H1 (cell line): ENCODE measurements at regions not wholly inside any gene's neighbourhood (a gene's known extent, or its start where the extent isn't known, plus 50 kb on each side); places are given as distances from the start of the nearest gene placed in this dataset.

Source experiments
- CTCF ChIA-PET: fragments of 300-600 bp; sonication (Branson Sonifier 250); formaldehyde crosslinking; loops from one replicate; lab custom pipeline; 2021; ENCODE audit not compliant: partially characterized antibody; lab: Charles Lee
- POLR2A ChIA-PET: fragments of 300-600 bp; sonication (Branson Sonifier 250); formaldehyde crosslinking; loops from one replicate; lab custom pipeline; 2021; ENCODE audit warnings: inconsistent platforms; ENCODE audit not compliant: partially characterized antibody; lab: Charles Lee
- DNase-seq, 2 experiments: peaks; one replicate each; pipeline versions ENCODE4 v3.0.0 to v3.0.0-alpha.2; 2010 to 2022; ENCODE audit warnings: low spot score in 2 of 2, low read depth in 1 of 2, mixed read lengths in 1 of 2
- FAIRE-seq: peaks from 2 replicates; lab custom pipeline; 2011; peaks lifted over from hg19 to GRCh38; lab: Jason Lieb, UNC
- H2AFZ ChIP-seq: 2 replicates; pipeline ENCODE4 v1.8.1; 2012; ENCODE audit warnings: low read length, inconsistent platforms
- H2AK5ac ChIP-seq: 2 replicates; pipeline ENCODE4 v1.6.1; 2013; ENCODE audit warnings: low read depth, low read length
- H2BK120ac ChIP-seq: replicated peaks from 2 replicates; pipeline ENCODE3; 2013; ENCODE audit warnings: low read depth, low read length, inconsistent platforms
- H2BK12ac ChIP-seq: 2 replicates; pipeline ENCODE4 v1.6.1; 2013; ENCODE audit warnings: low read depth, low read length
- H2BK15ac ChIP-seq: 2 replicates; pipeline ENCODE4 v1.6.1; 2013; ENCODE audit warnings: low read length
- H2BK20ac ChIP-seq: 2 replicates; pipeline ENCODE4 v1.6.1; 2013; ENCODE audit warnings: low read length
- H2BK5ac ChIP-seq: 2 replicates; pipeline ENCODE4 v1.6.1; 2013; ENCODE audit warnings: low read depth, low read length
- H3K14ac ChIP-seq: 2 replicates; pipeline ENCODE4 v1.6.1; 2013; ENCODE audit warnings: inconsistent platforms; ENCODE audit not compliant: insufficient read length
- H3K18ac ChIP-seq: 2 replicates; pipeline ENCODE4 v1.6.1; 2013; ENCODE audit warnings: low read length; ENCODE audit errors: extremely low read depth
- H3K23ac ChIP-seq: 2 replicates; pipeline ENCODE4 v1.6.1; 2013; ENCODE audit warnings: inconsistent platforms; ENCODE audit not compliant: insufficient read length
- H3K23me2 ChIP-seq: 2 replicates; pipeline ENCODE4 v1.6.1; 2013; ENCODE audit warnings: low read depth, low read length
- H3K27ac ChIP-seq: 2 replicates; pipeline ENCODE4 v1.6.1; 2011; ENCODE audit warnings: low read depth, low read length, inconsistent platforms
- H3K27me3 ChIP-seq, 4 experiments: replicated peaks in 1 of 4; 1 replicate in 1 of 4; 2 replicates in 3 of 4; pipeline versions ENCODE4 v1.6.1 to v1.8.1; 2011 to 2013; ENCODE audit warnings: low read length in 3 of 4, mild to moderate bottlenecking in 3 of 4, inconsistent platforms in 2 of 4, mixed read lengths in 2 of 4, moderate library complexity in 1 of 4; ENCODE audit not compliant: control insufficient read depth in 3 of 4, insufficient read depth in 3 of 4; ENCODE audit errors: extremely low read depth in 1 of 4
- H3K36me3 ChIP-seq, 4 experiments: 2 replicates each; pipeline versions ENCODE4 v1.6.1 to v1.8.1; 2011 to 2013; ENCODE audit warnings: mild to moderate bottlenecking in 4 of 4, low read length in 3 of 4, moderate library complexity in 2 of 4, control low read depth in 1 of 4, inconsistent platforms in 1 of 4; ENCODE audit not compliant: insufficient read depth in 4 of 4, control insufficient read depth in 2 of 4
- H3K4ac ChIP-seq: replicated peaks from 2 replicates; pipeline ENCODE3; 2013; ENCODE audit warnings: low read length, low read depth, mixed read lengths, inconsistent platforms; ENCODE audit not compliant: insufficient read length
- H3K4me1 ChIP-seq, 4 experiments: replicated peaks in 1 of 4; 1 replicate in 1 of 4; 2 replicates in 3 of 4; pipeline versions ENCODE4 v1.6.1 to v1.8.1; 2011 to 2013; ENCODE audit warnings: low read length in 3 of 4, inconsistent platforms in 2 of 4, mixed read lengths in 1 of 4; ENCODE audit not compliant: insufficient read depth in 4 of 4, control insufficient read depth in 3 of 4
- H3K4me2 ChIP-seq, 2 experiments: 2 replicates each; pipeline versions ENCODE4 v1.6.1 to v1.8.1; 2011 to 2013; ENCODE audit warnings: low read depth in 2 of 2, low read length in 2 of 2, control low read depth in 1 of 2, inconsistent platforms in 1 of 2, mild to moderate bottlenecking in 1 of 2; ENCODE audit not compliant: insufficient read depth in 1 of 2
- H3K4me3 ChIP-seq, 4 experiments: fragments of 200-600, 300-600 bp in 1 of 4; sonication (generic), shearing (Covaris generic), sonication (Bioruptor Twin) in 1 of 4; 2 replicates each; pipeline versions ENCODE4 v1.5.1 to v1.8.1; 2011 to 2016; ENCODE audit warnings: low read length in 4 of 4, low read depth in 3 of 4, control low read depth in 2 of 4, inconsistent platforms in 2 of 4, mild to moderate bottlenecking in 2 of 4, mixed read lengths in 1 of 4, moderate library complexity in 1 of 4; ENCODE audit not compliant: insufficient read depth in 2 of 4; ENCODE audit errors: extremely low read depth in 1 of 4
- H3K56ac ChIP-seq: replicated peaks from 2 replicates; pipeline ENCODE3; 2013; ENCODE audit warnings: low read depth, mild to moderate bottlenecking, mixed read lengths, low read length, inconsistent platforms; ENCODE audit not compliant: insufficient read length
- H3K79me1 ChIP-seq: 2 replicates; pipeline ENCODE4 v1.6.1; 2013; ENCODE audit warnings: low read depth, low read length, control low read depth
- H3K79me2 ChIP-seq, 2 experiments: 2 replicates each; pipeline versions ENCODE4 v1.6.1 to v1.8.1; 2012 to 2013; ENCODE audit warnings: low read length in 2 of 2, mild to moderate bottlenecking in 2 of 2, inconsistent platforms in 1 of 2; ENCODE audit not compliant: insufficient read depth in 2 of 2, control insufficient read depth in 1 of 2
- H3K9ac ChIP-seq, 4 experiments: replicated peaks in 1 of 4; 1 replicate in 1 of 4; 2 replicates in 3 of 4; pipeline versions ENCODE4 v1.6.1 to v1.8.1; 2011 to 2013; ENCODE audit warnings: low read depth in 3 of 4, low read length in 3 of 4, control low read depth in 2 of 4, mild to moderate bottlenecking in 2 of 4, moderate library complexity in 2 of 4, inconsistent platforms in 1 of 4; ENCODE audit errors: extremely low read depth in 1 of 4
- H3K9me3 ChIP-seq, 2 experiments: 2 replicates each; pipeline versions ENCODE4 v1.6.1 to v1.8.1; 2012 to 2013; ENCODE audit warnings: mild to moderate bottlenecking in 2 of 2, moderate library complexity in 2 of 2, control low read depth in 1 of 2, inconsistent platforms in 1 of 2, low read depth in 1 of 2, low read length in 1 of 2, mixed read lengths in 1 of 2; ENCODE audit not compliant: insufficient read depth in 2 of 2
- H4K20me1 ChIP-seq, 2 experiments: replicated peaks in 1 of 2; 2 replicates each; pipeline versions ENCODE3 to v1.8.1; 2011 to 2013; ENCODE audit warnings: inconsistent platforms in 2 of 2, low read length in 2 of 2, mild to moderate bottlenecking in 1 of 2; ENCODE audit not compliant: insufficient read depth in 2 of 2, control insufficient read depth in 1 of 2
- H4K5ac ChIP-seq: 2 replicates; pipeline ENCODE4 v1.6.1; 2013; ENCODE audit warnings: low read length, low read depth, mixed read lengths, inconsistent platforms; ENCODE audit not compliant: insufficient read length
- H4K8ac ChIP-seq: 2 replicates; pipeline ENCODE4 v1.8.0; 2013; ENCODE audit warnings: mild to moderate bottlenecking, moderate library complexity, low read length, inconsistent platforms; ENCODE audit not compliant: insufficient read depth; ENCODE audit errors: extremely low read depth
- H4K91ac ChIP-seq: replicated peaks from 2 replicates; pipeline ENCODE3; 2013; ENCODE audit warnings: low read length, mixed read lengths, inconsistent platforms; ENCODE audit not compliant: insufficient read length
- JUND ChIP-seq: IDR thresholded peaks from 2 replicates; pipeline ENCODE4 v1.6.1; 2011; ENCODE audit warnings: mild to moderate bottlenecking, improper control_type of control experiment, low read length
- YY1 ChIP-seq: IDR thresholded peaks from 2 replicates; pipeline ENCODE4 v1.6.1; 2011; ENCODE audit warnings: low read depth, mild to moderate bottlenecking, low read length
- ZNF274 ChIP-seq: IDR thresholded peaks from 2 replicates; pipeline ENCODE4 v1.7.0; 2012; ENCODE audit warnings: low read length, borderline replicate concordance; ENCODE audit errors: extremely low read depth
- WGBS, 2 experiments: shearing (Covaris generic) in 1 of 2; methylation state at CpG; one replicate each; pipeline versions ENCODE4 v1.1.6 to v1.1.7; 2013 to 2015; ENCODE audit warnings: low lambda C conversion rate in 2 of 2, mixed read lengths in 2 of 2, inconsistent platforms in 1 of 2, low coverage in 1 of 2, missing lambda C conversion rate in 1 of 2; ENCODE audit not compliant: insufficient replicate concordance in 2 of 2, insufficient coverage in 1 of 2, insufficient read length in 1 of 2; ENCODE audit errors: extremely low coverage in 1 of 2, missing lambda C conversion rate in 1 of 2; 5-methylcytosine and 5-hydroxymethylcytosine counted together

DNA sequence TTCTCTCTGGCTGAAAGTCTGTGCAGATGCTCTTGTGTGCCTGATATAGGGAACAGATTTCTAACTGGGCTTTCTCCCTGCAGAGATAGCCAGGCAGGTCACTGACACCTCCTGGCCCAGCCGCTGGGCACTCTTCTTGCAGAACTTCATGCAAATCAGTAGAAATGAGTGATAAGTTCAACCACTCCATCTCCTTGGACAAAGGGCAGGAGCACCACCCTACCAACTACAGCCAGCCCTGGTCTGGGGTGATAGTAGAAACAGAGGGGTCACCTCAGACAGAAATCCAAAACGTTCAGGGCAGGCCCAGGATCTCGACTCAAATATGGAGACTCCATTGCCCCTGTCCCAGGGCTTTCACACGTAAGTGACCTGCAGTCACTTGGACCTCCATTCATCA is 917.8 kb upstream of the ZNF722 start:
- Histone ChIP-seq H4K8ac (no peak overlapping the region), H4K5ac (no peak overlapping the region), H2AK5ac (no peak overlapping the region), H3K14ac (no peak overlapping the region), H3K4me2 (no peak overlapping the region), H3K4me3 (no peak overlapping the region), H3K79me2 (no peaks in the 10 kb centered on the region), H2BK15ac (no peak overlapping the region), H2BK12ac (no peak overlapping the region), H3K18ac (no peak overlapping the region), H2BK120ac (no peak overlapping the region), H3K23me2 (no peaks in the 10 kb centered on the region), H3K27ac (no peak overlapping the region), H2BK20ac (no peak overlapping the region), H3K9me3 (peaks cover 65 to 83% of the 10 kb centered on the region in 2 experiments), H3K27me3 (no peaks in the 10 kb centered on the region), H3K23ac (no peak overlapping the region), H4K91ac (no peak overlapping the region), H4K20me1 (no peaks in the 10 kb centered on the region), H3K9ac (no peak overlapping the region), H3K4ac (no peak overlapping the region), H2AFZ (no peak overlapping the region), H2BK5ac (no peak overlapping the region), H3K36me3 (no peaks in the 10 kb centered on the region), H3K56ac (no peak overlapping the region), H3K79me1 (no peaks in the 10 kb centered on the region), H3K4me1 (no peaks in the 10 kb centered on the region)
- no peak for FAIRE-seq
- WGBS, 2 experiments: 54% methylated on average over 4 of the region's 4 CpGs; no CpG with 5 or more reads in 1 of the 2 experiments
- POLR2A ChIA-PET: no interaction called here
- no peak for DNase-seq
- CTCF ChIA-PET: no interaction called here
- TF ChIP-seq JUND (no peak), YY1 (no peak), ZNF274 (no peak)
